ENCODE measurements at regions not wholly inside any gene's neighbourhood (a gene's known extent, or its start where the extent isn't known, plus 50 kb on each side); places are given as distances from the start of the nearest gene placed in this dataset.
"Not testable (repeated sequence)": the region's sequence is repeated elsewhere in the genome, so short reads cannot be mapped to it uniquely, and the experiment has no call there.

GRCh38 chr5:8525819-8526218 is 656.9 kb downstream of the MTRR start:
- Histone ChIP-seq H3K36me3 (ENCODE audit: control insufficient read depth, insufficient read depth, low read length) (no peaks in the 10 kb centered on the region), H3K4me1 (ENCODE audit: control insufficient read depth, insufficient read depth, low read length) (no peaks in the 10 kb centered on the region), H3K27ac (ENCODE audit: low read length) (no peak overlapping the region), H3K27me3 (ENCODE audit: control insufficient read depth, insufficient read depth, low read length) (no peaks in the 10 kb centered on the region), H3K9me3 (ENCODE audit: control insufficient read depth, insufficient read depth, low read length) (no peaks in the 10 kb centered on the region), H3K4me3 (ENCODE audit: low read length) (no peak overlapping the region)
- DNase-seq (ENCODE audit: low read depth, low spot score): no peak
- no CpG with 5 or more reads among the region's 2 CpGs for WGBS (ENCODE audit: insufficient coverage, insufficient read length)

GRCh38 chr5:8528106-8528505 is 659.2 kb downstream of the MTRR start:
- Histone ChIP-seq H3K9me3 (ENCODE audit: control insufficient read depth, insufficient read depth, low read length) (no peaks in the 10 kb centered on the region), H3K27ac (ENCODE audit: low read length) (no peak overlapping the region), H3K36me3 (ENCODE audit: control insufficient read depth, insufficient read depth, low read length) (no peaks in the 10 kb centered on the region), H3K4me3 (ENCODE audit: low read length) (no peak overlapping the region), H3K27me3 (ENCODE audit: control insufficient read depth, insufficient read depth, low read length) (no peaks in the 10 kb centered on the region), H3K4me1 (ENCODE audit: control insufficient read depth, insufficient read depth, low read length) (no peaks in the 10 kb centered on the region)
- no peak for DNase-seq (ENCODE audit: low read depth, low spot score)
- no CpG with 5 or more reads among the region's 4 CpGs for WGBS (ENCODE audit: insufficient coverage, insufficient read length)

- WGBS (ENCODE audit: insufficient coverage, insufficient read length): no CpG with 5 or more reads among the region's 4 CpGs
- no peaks in the 10 kb centered on the region for H3K4me1 ChIP-seq (ENCODE audit: control insufficient read depth, insufficient read depth, low read length)
- H3K4me3 ChIP-seq (ENCODE audit: low read length): no peak overlapping the region
Observed at GRCh38 chr5:8538821-8539220, 669.9 kb downstream of the MTRR start.

GRCh38 chr5:8540317-8540716 is 671.4 kb downstream of the MTRR start:
- no peak for DNase-seq (ENCODE audit: low read depth, low spot score)
- H3K4me1 ChIP-seq (ENCODE audit: control insufficient read depth, insufficient read depth, low read length): no peaks in the 10 kb centered on the region
- H3K9me3 ChIP-seq (ENCODE audit: control insufficient read depth, insufficient read depth, low read length): no peaks in the 10 kb centered on the region
- H3K4me3 ChIP-seq (ENCODE audit: low read length): no peak overlapping the region
- no peaks in the 10 kb centered on the region for H3K36me3 ChIP-seq (ENCODE audit: control insufficient read depth, insufficient read depth, low read length)
- WGBS (ENCODE audit: insufficient coverage, insufficient read length): no CpG with 5 or more reads among the region's 2 CpGs
- H3K27ac ChIP-seq (ENCODE audit: low read length): no peak overlapping the region
- no peaks in the 10 kb centered on the region for H3K27me3 ChIP-seq (ENCODE audit: control insufficient read depth, insufficient read depth, low read length)

More at GRCh38 chr5:8538821-8539220, 669.9 kb downstream of the MTRR start:
- no peaks in the 10 kb centered on the region for H3K9me3 ChIP-seq (ENCODE audit: control insufficient read depth, insufficient read depth, low read length)
- H3K36me3 ChIP-seq (ENCODE audit: control insufficient read depth, insufficient read depth, low read length): no peaks in the 10 kb centered on the region
- H3K27ac ChIP-seq (ENCODE audit: low read length): no peak overlapping the region
- no peaks in the 10 kb centered on the region for H3K27me3 ChIP-seq (ENCODE audit: control insufficient read depth, insufficient read depth, low read length)
- no peak for DNase-seq (ENCODE audit: low read depth, low spot score)

GRCh38 chr5:8550921-8551320 is 682.0 kb downstream of the MTRR start:
- no peak for DNase-seq (ENCODE audit: low read depth, low spot score)
- H3K4me1 ChIP-seq (ENCODE audit: control insufficient read depth, insufficient read depth, low read length): no peaks in the 10 kb centered on the region
- H3K36me3 ChIP-seq (ENCODE audit: control insufficient read depth, insufficient read depth, low read length): no peaks in the 10 kb centered on the region
- H3K4me3 ChIP-seq (ENCODE audit: low read length): no peak overlapping the region; the same call in 1 of the 2 replicates
- H3K27me3 ChIP-seq (ENCODE audit: control insufficient read depth, insufficient read depth, low read length): no peaks in the 10 kb centered on the region
- WGBS (ENCODE audit: insufficient coverage, insufficient read length): no CpG with 5 or more reads among the region's 4 CpGs
- H3K9me3 ChIP-seq (ENCODE audit: control insufficient read depth, insufficient read depth, low read length): no peaks in the 10 kb centered on the region
- H3K27ac ChIP-seq (ENCODE audit: low read length): no peak overlapping the region

- Histone ChIP-seq H3K27me3 (ENCODE audit: control insufficient read depth, insufficient read depth, low read length) (no peaks in the 10 kb centered on the region), H3K36me3 (ENCODE audit: control insufficient read depth, insufficient read depth, low read length) (no peaks in the 10 kb centered on the region), H3K4me1 (ENCODE audit: control insufficient read depth, insufficient read depth, low read length) (no peaks in the 10 kb centered on the region), H3K27ac (ENCODE audit: low read length) (no peak overlapping the region), H3K4me3 (ENCODE audit: low read length) (no peak overlapping the region), H3K9me3 (ENCODE audit: control insufficient read depth, insufficient read depth, low read length) (no peaks in the 10 kb centered on the region)
- DNase-seq (ENCODE audit: low read depth, low spot score): no peak
Observed at GRCh38 chr5:8553364-8553763, 684.4 kb downstream of the MTRR start.

- no peaks in the 10 kb centered on the region for H3K4me1 ChIP-seq (ENCODE audit: control insufficient read depth, insufficient read depth, low read length)
- H3K4me3 ChIP-seq (ENCODE audit: low read length): no peak overlapping the region
- no CpG with 5 or more reads among the region's 3 CpGs for WGBS (ENCODE audit: insufficient coverage, insufficient read length)
- no peaks in the 10 kb centered on the region for H3K9me3 ChIP-seq (ENCODE audit: control insufficient read depth, insufficient read depth, low read length)
- no peak overlapping the region for H3K27ac ChIP-seq (ENCODE audit: low read length)
- DNase-seq (ENCODE audit: low read depth, low spot score): no peak
- no peaks in the 10 kb centered on the region for H3K36me3 ChIP-seq (ENCODE audit: control insufficient read depth, insufficient read depth, low read length)
- no peaks in the 10 kb centered on the region for H3K27me3 ChIP-seq (ENCODE audit: control insufficient read depth, insufficient read depth, low read length)
Observed at GRCh38 chr5:8557728-8558127, 688.8 kb downstream of the MTRR start.

- Histone ChIP-seq H3K27me3 (ENCODE audit: control insufficient read depth, insufficient read depth, low read length) (no peaks in the 10 kb centered on the region), H3K36me3 (ENCODE audit: control insufficient read depth, insufficient read depth, low read length) (no peaks in the 10 kb centered on the region), H3K4me3 (ENCODE audit: low read length) (no peak overlapping the region), H3K27ac (ENCODE audit: low read length) (no peak overlapping the region), H3K4me1 (ENCODE audit: control insufficient read depth, insufficient read depth, low read length) (no peaks in the 10 kb centered on the region), H3K9me3 (ENCODE audit: control insufficient read depth, insufficient read depth, low read length) (no peaks in the 10 kb centered on the region)
- no CpG with 5 or more reads among the region's 2 CpGs for WGBS (ENCODE audit: insufficient coverage, insufficient read length)
- no peak for DNase-seq (ENCODE audit: low read depth, low spot score)
Observed at GRCh38 chr5:8560776-8561175, 691.8 kb downstream of the MTRR start.

GRCh38 chr5:8561224-8561840 is 692.4 kb downstream of the MTRR start:
- no CpG with 5 or more reads among the region's 3 CpGs for WGBS (ENCODE audit: insufficient coverage, insufficient read length)
- no peak overlapping the region for H3K4me3 ChIP-seq (ENCODE audit: low read length)
- H3K27ac ChIP-seq (ENCODE audit: low read length): no peak overlapping the region
- H3K27me3 ChIP-seq (ENCODE audit: control insufficient read depth, insufficient read depth, low read length): no peaks in the 10 kb centered on the region
- no peaks in the 10 kb centered on the region for H3K9me3 ChIP-seq (ENCODE audit: control insufficient read depth, insufficient read depth, low read length)
- no peak for DNase-seq (ENCODE audit: low read depth, low spot score)
- no peaks in the 10 kb centered on the region for H3K36me3 ChIP-seq (ENCODE audit: control insufficient read depth, insufficient read depth, low read length)
- no peaks in the 10 kb centered on the region for H3K4me1 ChIP-seq (ENCODE audit: control insufficient read depth, insufficient read depth, low read length)

GRCh38 chr5:8561854-8562253 is 692.9 kb downstream of the MTRR start:
- Histone ChIP-seq H3K4me3 (ENCODE audit: low read length) (no peak overlapping the region), H3K4me1 (ENCODE audit: control insufficient read depth, insufficient read depth, low read length) (no peaks in the 10 kb centered on the region), H3K9me3 (ENCODE audit: control insufficient read depth, insufficient read depth, low read length) (no peaks in the 10 kb centered on the region), H3K36me3 (ENCODE audit: control insufficient read depth, insufficient read depth, low read length) (no peaks in the 10 kb centered on the region), H3K27me3 (ENCODE audit: control insufficient read depth, insufficient read depth, low read length) (no peaks in the 10 kb centered on the region), H3K27ac (ENCODE audit: low read length) (no peak overlapping the region)
- DNase-seq (ENCODE audit: low read depth, low spot score): no peak

GRCh38 chr5:8563540-8563939 is 694.6 kb downstream of the MTRR start:
- not testable (repeated sequence) for H3K4me1 ChIP-seq (ENCODE audit: control insufficient read depth, insufficient read depth, low read length); H3K4me3 ChIP-seq (ENCODE audit: low read length); H3K9me3 ChIP-seq (ENCODE audit: control insufficient read depth, insufficient read depth, low read length); DNase-seq (ENCODE audit: low read depth, low spot score); H3K27me3 ChIP-seq (ENCODE audit: control insufficient read depth, insufficient read depth, low read length); H3K36me3 ChIP-seq (ENCODE audit: control insufficient read depth, insufficient read depth, low read length); H3K27ac ChIP-seq (ENCODE audit: low read length)
- no CpG with 5 or more reads among the region's 6 CpGs for WGBS (ENCODE audit: insufficient coverage, insufficient read length)

Measured in iPS DF 6.9 (cell line).